IMR-90 (cell line): ENCODE measurements at regions not wholly inside any gene's neighbourhood (a gene's known extent, or its start where the extent isn't known, plus 50 kb on each side); places are given as distances from the start of the nearest gene placed in this dataset.

Experiments used
- ATAC-seq: fragments of 200-7000 bp; cut with Tn5 transposase; 2 replicates; pipeline ENCODE4 v1.9.1; 2020; ENCODE audit warnings: low read depth, mild to moderate bottlenecking, moderate library complexity
- BruUV-seq: library from RNA; stranded (reverse); fragments of 400-500 nt; replicated peaks from 2 replicates; lab custom pipeline; 2021; lab: Mats Ljungman, UMichigan
- CTCF ChIA-PET: fragments of 300-600 bp; formaldehyde crosslinking; extraction: SDS; loops from one replicate; lab custom pipeline; 2021; ENCODE audit warnings: antibody characterized with exemption; lab: Yijun Ruan, JAX
- POLR2A ChIA-PET: fragments of 300-600 bp; sonication (Branson Sonifier 250); formaldehyde crosslinking; loops from one replicate; lab custom pipeline; 2022; ENCODE audit warnings: antibody characterized with exemption; ENCODE audit not compliant: unreplicated experiment; lab: Charles Lee
- DNase-seq: peaks from one replicate; pipeline ENCODE4 v3.0.0; 2013
- H2AFZ ChIP-seq: replicated peaks from 2 replicates; pipeline ENCODE3; 2013; ENCODE audit warnings: low read length, mild to moderate bottlenecking; ENCODE audit not compliant: poor library complexity
- H2AK5ac ChIP-seq: 2 replicates; pipeline ENCODE4 v1.6.1; 2013; ENCODE audit warnings: low read depth, low read length, inconsistent platforms
- H2AK9ac ChIP-seq: replicated peaks from 2 replicates; pipeline ENCODE3; 2013; ENCODE audit warnings: mild to moderate bottlenecking, low read depth, low read length, moderate library complexity; ENCODE audit not compliant: poor library complexity
- H2BK120ac ChIP-seq: 2 replicates; pipeline ENCODE4 v1.6.1; 2013; ENCODE audit warnings: low read depth, low read length, inconsistent platforms
- H2BK15ac ChIP-seq: 3 replicates; pipeline ENCODE4 v1.6.1; 2013; ENCODE audit warnings: low read depth, low read length, inconsistent platforms
- H2BK20ac ChIP-seq: 2 replicates; pipeline ENCODE4 v1.6.1; 2013; ENCODE audit warnings: low read depth, mild to moderate bottlenecking, inconsistent platforms, low read length, moderate library complexity
- H2BK5ac ChIP-seq: 2 replicates; pipeline ENCODE4 v1.6.1; 2013; ENCODE audit warnings: mild to moderate bottlenecking, low read depth, low read length, inconsistent platforms; ENCODE audit not compliant: poor library complexity, severe bottlenecking
- H3K14ac ChIP-seq: replicated peaks from 2 replicates; pipeline ENCODE4 v1.6.1; 2013; ENCODE audit warnings: low read depth, low read length, inconsistent platforms
- H3K18ac ChIP-seq: 2 replicates; pipeline ENCODE4 v1.6.1; 2013; ENCODE audit warnings: low read depth, low read length, control low read depth
- H3K23ac ChIP-seq: 2 replicates; pipeline ENCODE4 v1.6.1; 2013; ENCODE audit warnings: low read depth, low read length, inconsistent platforms
- H3K27ac ChIP-seq: 2 replicates; pipeline ENCODE4 v1.5.1; 2013; ENCODE audit warnings: mild to moderate bottlenecking, control low read depth, low read length; ENCODE audit not compliant: insufficient read depth
- H3K27me3 ChIP-seq: 2 replicates; pipeline ENCODE4 v1.6.1; 2013; ENCODE audit warnings: low read length; ENCODE audit not compliant: control insufficient read depth, insufficient read depth
- H3K36me3 ChIP-seq: 2 replicates; pipeline ENCODE4 v1.6.1; 2013; ENCODE audit warnings: low read length, mixed read lengths; ENCODE audit not compliant: control insufficient read depth, insufficient read depth
- H3K4ac ChIP-seq: 2 replicates; pipeline ENCODE4 v1.6.1; 2013; ENCODE audit warnings: low read depth, low read length, inconsistent platforms
- H3K4me1 ChIP-seq: 2 replicates; pipeline ENCODE4 v1.6.1; 2013; ENCODE audit warnings: low read length, mixed read lengths; ENCODE audit not compliant: control insufficient read depth, insufficient read depth
- H3K4me2 ChIP-seq: 2 replicates; pipeline ENCODE4 v1.6.1; 2013; ENCODE audit warnings: low read depth, mild to moderate bottlenecking, control low read depth, low read length, moderate library complexity
- H3K4me3 ChIP-seq: 2 replicates; pipeline ENCODE4 v1.5.1; 2013; ENCODE audit warnings: low read depth, mild to moderate bottlenecking, control low read depth, low read length, moderate library complexity; ENCODE audit not compliant: insufficient read depth
- H3K56ac ChIP-seq: 2 replicates; pipeline ENCODE4 v1.6.1; 2013; ENCODE audit warnings: low read length, inconsistent platforms; ENCODE audit not compliant: insufficient read depth; ENCODE audit errors: extremely low read depth
- H3K79me1 ChIP-seq, 2 experiments: 2 replicates each; pipeline ENCODE4 v1.6.1; 2013; ENCODE audit warnings: low read length in 2 of 2, inconsistent platforms in 1 of 2, low read depth in 1 of 2
- H3K9ac ChIP-seq: 2 replicates; pipeline ENCODE4 v1.6.1; 2013; ENCODE audit warnings: low read depth, low read length, control low read depth
- H3K9me1 ChIP-seq: 2 replicates; pipeline ENCODE4 v1.6.1; 2013; ENCODE audit warnings: low read length, inconsistent platforms; ENCODE audit not compliant: insufficient read depth
- H3K9me3 ChIP-seq: 2 replicates; pipeline ENCODE4 v1.6.1; 2013; ENCODE audit warnings: low read length; ENCODE audit not compliant: control insufficient read depth, insufficient read depth
- H4K20me1 ChIP-seq: 2 replicates; pipeline ENCODE4 v1.6.1; 2013; ENCODE audit warnings: low read length, inconsistent platforms; ENCODE audit not compliant: insufficient read depth
- H4K5ac ChIP-seq: 2 replicates; pipeline ENCODE4 v1.6.1; 2013; ENCODE audit warnings: mild to moderate bottlenecking, low read depth, low read length, control low read depth
- H4K8ac ChIP-seq, 2 experiments: 2 replicates each; pipeline ENCODE4 v1.6.1; 2013; ENCODE audit warnings: low read depth in 2 of 2, low read length in 2 of 2, control low read depth in 1 of 2, inconsistent platforms in 1 of 2
- H4K91ac ChIP-seq: 2 replicates; pipeline ENCODE4 v1.6.1; 2013; ENCODE audit warnings: low read depth, low read length, inconsistent platforms; ENCODE audit not compliant: insufficient read depth
- BHLHE40 ChIP-seq: fragments of 150-350 bp; IDR thresholded peaks from 2 replicates; pipeline ENCODE4 v1.6.1; 2016; ENCODE audit warnings: mild to moderate bottlenecking, low read depth, low read length
- CEBPB ChIP-seq: IDR thresholded peaks from 2 replicates; pipeline ENCODE4 v1.6.1; 2012; ENCODE audit warnings: low read depth, low read length, improper control_type of control experiment
- CHD1 ChIP-seq: IDR thresholded peaks from 2 replicates; pipeline ENCODE4 v1.6.1; 2012; ENCODE audit warnings: low read depth, low read length, improper control_type of control experiment
- FOS ChIP-seq: fragments of 150-350 bp; IDR thresholded peaks from 2 replicates; pipeline ENCODE4 v1.6.1; 2016; ENCODE audit warnings: low read depth, low read length
- MAFK ChIP-seq: IDR thresholded peaks from 2 replicates; pipeline ENCODE4 v1.6.1; 2012; ENCODE audit warnings: low read depth, low read length, improper control_type of control experiment
- MAZ ChIP-seq: IDR thresholded peaks from 2 replicates; pipeline ENCODE4 v1.6.1; 2012; ENCODE audit warnings: low read depth, mild to moderate bottlenecking, low read length, improper control_type of control experiment, moderate library complexity, borderline replicate concordance
- MXI1 ChIP-seq: IDR thresholded peaks from 2 replicates; pipeline ENCODE4 v1.6.1; 2012; ENCODE audit warnings: low read depth, mild to moderate bottlenecking, low read length, moderate library complexity, borderline replicate concordance
- NFE2L2 ChIP-seq: fragments of 150-350 bp; IDR thresholded peaks from 2 replicates; pipeline ENCODE4 v1.6.1; 2016; ENCODE audit warnings: low read depth, mild to moderate bottlenecking, low read length
- POLR2A ChIP-seq: IDR thresholded peaks from 2 replicates; pipeline ENCODE4 v1.6.1; 2012; ENCODE audit warnings: mild to moderate bottlenecking, low read depth, low read length
- RAD21 ChIP-seq: IDR thresholded peaks from 2 replicates; pipeline ENCODE4 v1.6.1; 2012; ENCODE audit warnings: low read length, improper control_type of control experiment
- RCOR1 ChIP-seq: IDR thresholded peaks from 2 replicates; pipeline ENCODE4 v1.6.1; 2012; ENCODE audit warnings: mild to moderate bottlenecking, low read length, improper control_type of control experiment; ENCODE audit not compliant: insufficient replicate concordance
- RFX5 ChIP-seq: IDR thresholded peaks from 2 replicates; pipeline ENCODE4 v1.8.0; 2012; ENCODE audit warnings: low read depth, mild to moderate bottlenecking, low read length, moderate library complexity
- SMC3 ChIP-seq: fragments of 150-350 bp; IDR thresholded peaks from 2 replicates; pipeline ENCODE4 v1.6.1; 2016; ENCODE audit warnings: low read depth, mild to moderate bottlenecking, antibody characterized with exemption, low read length, moderate library complexity
- WGBS, 2 experiments: methylation state at CpG; one replicate each; pipeline versions ENCODE4 v1.1.5 to v1.1.7; 2013; ENCODE audit warnings: missing lambda C conversion rate in 2 of 2; ENCODE audit not compliant: insufficient read length in 1 of 2; ENCODE audit errors: extremely low coverage in 2 of 2; 5-methylcytosine and 5-hydroxymethylcytosine counted together
- dilution Hi-C: fragments of 300-500 bp; cut with HindIII; formaldehyde crosslinking; loops from one replicate; pipeline ENCODE4 v1.14.3; 2018; ENCODE audit warnings: low sequenced_read_pairs; ENCODE audit not compliant: unreplicated experiment
- in situ Hi-C: fragments of 300-500 bp; cut with MboI; formaldehyde crosslinking; loops from 3 replicates; pipeline ENCODE4 v1.14.3; 2019; ENCODE audit warnings: low sequenced_read_pairs, inconsistent platforms, mixed read lengths
- intact Hi-C: fragments of 100-400 bp; cut with micrococcal nuclease; formaldehyde crosslinking; loops from 2 replicates; pipeline ENCODE4 v1.10.0; 2022
- TF ChIP-seq, protein P1 (sequence below): fragments of 150-350 bp; IDR thresholded peaks from 2 replicates; pipeline ENCODE4 v1.6.1; 2017; ENCODE audit warnings: mild to moderate bottlenecking, antibody characterized with exemption, low read length, low read depth
- TF ChIP-seq, protein P2 (sequence below): fragments of 150-350 bp; IDR thresholded peaks from 2 replicates; pipeline ENCODE4 v1.6.1; 2016; ENCODE audit warnings: low read depth, mild to moderate bottlenecking, low read length, moderate library complexity, borderline replicate concordance
- TF ChIP-seq, protein P3 (sequence below): conservative IDR thresholded peaks from 2 replicates; pipeline ENCODE4 v1.5.1; 2012; ENCODE audit warnings: mild to moderate bottlenecking, low read depth, low read length, improper control_type of control experiment

DNA sequence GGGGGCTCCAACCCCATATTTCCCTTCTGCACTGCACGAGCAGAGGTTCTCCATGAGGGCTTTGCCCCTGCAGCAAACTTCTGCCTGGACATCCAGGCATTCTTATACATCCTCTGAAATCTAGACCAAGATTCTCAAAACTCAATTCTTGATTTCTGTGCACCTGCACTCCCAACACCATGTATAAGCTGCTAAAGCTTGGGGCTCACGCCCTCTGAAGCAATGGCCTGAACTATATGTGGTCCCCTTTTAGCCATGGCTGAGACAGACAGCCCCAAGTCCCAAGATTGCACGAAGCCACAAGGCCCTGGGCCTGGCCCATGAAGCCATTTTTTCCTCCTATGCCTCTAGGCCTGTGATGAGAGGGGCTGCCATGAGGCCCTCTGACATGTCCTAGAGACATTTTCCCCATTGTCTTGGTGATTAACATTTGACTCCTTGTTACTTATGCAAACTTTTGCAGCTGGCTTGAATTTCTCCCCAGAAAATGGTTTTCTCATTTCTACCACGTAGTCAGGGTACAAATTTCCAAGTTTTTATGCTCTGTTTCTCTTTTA lies 468.0 kb upstream of the SLIT2 start:
- Histone ChIP-seq H2BK5ac (no peak overlapping the region), H2BK15ac (no peak overlapping the region), H3K4me1 (no peaks in the 10 kb centered on the region), H3K56ac (no peak overlapping the region), H3K23ac (no peak overlapping the region), H3K36me3 (no peaks in the 10 kb centered on the region), H3K4ac (no peak overlapping the region), H4K91ac (no peak overlapping the region), H3K79me1 (no peaks in the 10 kb centered on the region), H4K8ac (no peak overlapping the region), H3K14ac (no peak overlapping the region), H3K18ac (no peak overlapping the region), H2AK9ac (no peak overlapping the region), H4K5ac (no peak overlapping the region), H2BK20ac (no peak overlapping the region), H3K27me3 (no peaks in the 10 kb centered on the region), H2BK120ac (no peak overlapping the region), H3K9me1 (no peaks in the 10 kb centered on the region), H3K9me3 (peaks cover 10% of the 10 kb centered on the region), H2AK5ac (no peak overlapping the region), H4K20me1 (no peaks in the 10 kb centered on the region), H2AFZ (no peak overlapping the region), H3K27ac (no peak overlapping the region), H3K4me2 (no peak overlapping the region), H3K4me3 (no peak overlapping the region), H3K9ac (no peak overlapping the region)
- CTCF ChIA-PET, result no interaction called here
- dilution Hi-C loops, result no loop called here
- no peak for TF ChIP-seq RCOR1
- TF ChIP-seq MXI1, result no peak
- TF ChIP-seq BHLHE40, result no peak
- TF ChIP-seq, protein P1, sequence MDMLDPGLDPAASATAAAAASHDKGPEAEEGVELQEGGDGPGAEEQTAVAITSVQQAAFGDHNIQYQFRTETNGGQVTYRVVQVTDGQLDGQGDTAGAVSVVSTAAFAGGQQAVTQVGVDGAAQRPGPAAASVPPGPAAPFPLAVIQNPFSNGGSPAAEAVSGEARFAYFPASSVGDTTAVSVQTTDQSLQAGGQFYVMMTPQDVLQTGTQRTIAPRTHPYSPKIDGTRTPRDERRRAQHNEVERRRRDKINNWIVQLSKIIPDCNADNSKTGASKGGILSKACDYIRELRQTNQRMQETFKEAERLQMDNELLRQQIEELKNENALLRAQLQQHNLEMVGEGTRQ, result no peak
- no peak for TF ChIP-seq CEBPB
- no peak for TF ChIP-seq FOS
- TF ChIP-seq, protein P2, sequence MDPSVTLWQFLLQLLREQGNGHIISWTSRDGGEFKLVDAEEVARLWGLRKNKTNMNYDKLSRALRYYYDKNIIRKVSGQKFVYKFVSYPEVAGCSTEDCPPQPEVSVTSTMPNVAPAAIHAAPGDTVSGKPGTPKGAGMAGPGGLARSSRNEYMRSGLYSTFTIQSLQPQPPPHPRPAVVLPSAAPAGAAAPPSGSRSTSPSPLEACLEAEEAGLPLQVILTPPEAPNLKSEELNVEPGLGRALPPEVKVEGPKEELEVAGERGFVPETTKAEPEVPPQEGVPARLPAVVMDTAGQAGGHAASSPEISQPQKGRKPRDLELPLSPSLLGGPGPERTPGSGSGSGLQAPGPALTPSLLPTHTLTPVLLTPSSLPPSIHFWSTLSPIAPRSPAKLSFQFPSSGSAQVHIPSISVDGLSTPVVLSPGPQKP, result no peak
- no peak for TF ChIP-seq MAFK
- TF ChIP-seq RAD21, result no peak
- TF ChIP-seq NFE2L2, result no peak
- TF ChIP-seq RFX5, result no peak
- no peak for TF ChIP-seq POLR2A
- TF ChIP-seq CHD1, result no peak
- no peak for TF ChIP-seq SMC3
- TF ChIP-seq, protein P3, sequence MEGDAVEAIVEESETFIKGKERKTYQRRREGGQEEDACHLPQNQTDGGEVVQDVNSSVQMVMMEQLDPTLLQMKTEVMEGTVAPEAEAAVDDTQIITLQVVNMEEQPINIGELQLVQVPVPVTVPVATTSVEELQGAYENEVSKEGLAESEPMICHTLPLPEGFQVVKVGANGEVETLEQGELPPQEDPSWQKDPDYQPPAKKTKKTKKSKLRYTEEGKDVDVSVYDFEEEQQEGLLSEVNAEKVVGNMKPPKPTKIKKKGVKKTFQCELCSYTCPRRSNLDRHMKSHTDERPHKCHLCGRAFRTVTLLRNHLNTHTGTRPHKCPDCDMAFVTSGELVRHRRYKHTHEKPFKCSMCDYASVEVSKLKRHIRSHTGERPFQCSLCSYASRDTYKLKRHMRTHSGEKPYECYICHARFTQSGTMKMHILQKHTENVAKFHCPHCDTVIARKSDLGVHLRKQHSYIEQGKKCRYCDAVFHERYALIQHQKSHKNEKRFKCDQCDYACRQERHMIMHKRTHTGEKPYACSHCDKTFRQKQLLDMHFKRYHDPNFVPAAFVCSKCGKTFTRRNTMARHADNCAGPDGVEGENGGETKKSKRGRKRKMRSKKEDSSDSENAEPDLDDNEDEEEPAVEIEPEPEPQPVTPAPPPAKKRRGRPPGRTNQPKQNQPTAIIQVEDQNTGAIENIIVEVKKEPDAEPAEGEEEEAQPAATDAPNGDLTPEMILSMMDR, result no peak
- no peak for TF ChIP-seq MAZ
- in situ Hi-C loops, result no loop called here
- no CpG with 5 or more reads among the region's 4 CpGs for WGBS, 2 experiments
- intact Hi-C loops, result no loop called here
- ATAC-seq (no peak), DNase-seq (no peak)
- POLR2A ChIA-PET, result no interaction called here
- no TSS peak for BruUV-seq
